ENCODE measurements at regions not wholly inside any gene's neighbourhood (a gene's known extent, or its start where the extent isn't known, plus 50 kb on each side); places are given as distances from the start of the nearest gene placed in this dataset.

GRCh38 chr21:27209546-27209945, 242.7 kb upstream of the ADAMTS5 start:
- TF ChIP-seq CTCF (IDR thresholded peaks at IDR 0.05) (no peak), POLR2AphosphoS5 (IDR thresholded peaks at IDR 0.05) (no peak)

Measured in suprapubic skin (tissue), 3 donors.